Stimulated activated naive B cell treated with anti-CD40 and anti-IgM and Interleukin-4, amounts not matched to agents 10 μg/mL and 1 μg/mL and 100 μg/mL, for 72 hours (primary cell): ENCODE measurements at regions not wholly inside any gene's neighbourhood (a gene's known extent, or its start where the extent isn't known, plus 50 kb on each side); places are given as distances from the start of the nearest gene placed in this dataset.

ENCODE experiments used
- ATAC-seq, 2 donors: fragments of 150-1000 bp; cut with Tn5 transposase; replicated peaks; 2 replicates each; pipeline ENCODE4 v1.10.0; 2021; ENCODE audit warnings: moderate library complexity in 1 of 2
- DNase-seq: peaks from one replicate; pipeline ENCODE4 v3.0.0; 2021
- H3K27ac Mint-ChIP-seq: one replicate; pipeline ENCODE4 v1.8.0; 2022; ENCODE audit warnings: mild to moderate bottlenecking, mixed read lengths
- H3K27me3 Mint-ChIP-seq, 2 donors: one replicate each; pipeline ENCODE4 v1.8.0; 2022; ENCODE audit warnings: mixed read lengths in 2 of 2
- H3K36me3 Mint-ChIP-seq, 2 donors: one replicate each; pipeline ENCODE4 v1.8.0; 2022; ENCODE audit warnings: mixed read lengths in 2 of 2, mild to moderate bottlenecking in 1 of 2
- H3K4me1 Mint-ChIP-seq, 2 donors: one replicate each; pipeline ENCODE4 v1.8.0; 2022; ENCODE audit warnings: mixed read lengths in 2 of 2, mild to moderate bottlenecking in 1 of 2
- H3K4me3 Mint-ChIP-seq, 2 donors: one replicate each; pipeline ENCODE4 v1.8.0; 2022; ENCODE audit warnings: mild to moderate bottlenecking in 2 of 2, mixed read lengths in 2 of 2, moderate library complexity in 1 of 2
- H3K9me3 Mint-ChIP-seq, 2 donors: one replicate each; pipeline ENCODE4 v1.8.0; 2022; ENCODE audit warnings: mixed read lengths in 2 of 2, mild to moderate bottlenecking in 1 of 2

DNA sequence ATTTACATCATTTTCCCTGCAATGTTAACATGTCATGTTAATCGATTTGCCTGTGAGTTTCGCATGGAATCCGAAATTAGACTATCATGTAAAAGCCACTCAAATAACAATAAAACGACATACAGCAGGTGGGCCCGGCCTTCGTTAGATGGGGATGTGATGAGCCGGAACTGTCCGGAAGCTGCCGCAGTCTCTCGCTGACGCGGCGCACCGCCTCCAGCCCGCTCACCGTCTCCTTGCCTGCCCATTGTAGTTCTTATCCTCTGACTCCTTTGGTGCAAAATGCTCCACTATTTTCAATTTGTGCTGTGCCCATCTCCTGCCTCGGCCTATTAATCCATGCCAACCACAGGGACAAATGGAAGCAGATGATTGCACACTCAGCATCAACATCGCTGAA lies 877.5 kb upstream of the TENM3 start:
- Mint-ChIP-seq H3K4me1 (no peaks in the 10 kb centered on the region), H3K27ac (no peak overlapping the region), H3K27me3 (no peaks in the 10 kb centered on the region), H3K36me3 (no peaks in the 10 kb centered on the region), H3K9me3 (no peaks in the 10 kb centered on the region), H3K4me3 (no peak overlapping the region)
- DNase-seq: no peak
- no peak for ATAC-seq

DNA sequence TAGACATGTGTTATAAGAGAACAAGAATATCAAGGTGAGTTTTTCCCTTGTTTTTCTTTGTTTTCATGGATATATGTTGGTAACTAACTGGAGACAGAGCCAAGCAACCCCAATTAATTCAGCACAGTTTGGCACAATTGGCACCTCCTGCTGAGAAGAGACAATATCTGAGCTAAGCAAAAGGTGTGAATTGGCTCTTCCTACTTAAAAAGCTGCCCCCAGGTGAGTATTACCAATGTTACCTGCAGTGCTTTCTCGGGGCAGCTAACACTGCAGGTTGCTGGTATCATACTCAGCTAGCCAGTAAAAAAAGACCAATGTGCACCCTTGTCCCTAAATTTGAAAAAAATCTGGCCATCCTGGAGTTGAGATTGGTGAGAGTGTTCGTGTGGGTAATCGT lies 871.2 kb upstream of the TENM3 start:
- ATAC-seq (no peak), DNase-seq (no peak)
- Mint-ChIP-seq H3K27me3 (no peaks in the 10 kb centered on the region), H3K4me1 (no peaks in the 10 kb centered on the region), H3K4me3 (no peak overlapping the region), H3K27ac (no peak overlapping the region), H3K36me3 (no peaks in the 10 kb centered on the region), H3K9me3 (peaks cover 0 to 4% of the 10 kb centered on the region in 2 donors)

DNA sequence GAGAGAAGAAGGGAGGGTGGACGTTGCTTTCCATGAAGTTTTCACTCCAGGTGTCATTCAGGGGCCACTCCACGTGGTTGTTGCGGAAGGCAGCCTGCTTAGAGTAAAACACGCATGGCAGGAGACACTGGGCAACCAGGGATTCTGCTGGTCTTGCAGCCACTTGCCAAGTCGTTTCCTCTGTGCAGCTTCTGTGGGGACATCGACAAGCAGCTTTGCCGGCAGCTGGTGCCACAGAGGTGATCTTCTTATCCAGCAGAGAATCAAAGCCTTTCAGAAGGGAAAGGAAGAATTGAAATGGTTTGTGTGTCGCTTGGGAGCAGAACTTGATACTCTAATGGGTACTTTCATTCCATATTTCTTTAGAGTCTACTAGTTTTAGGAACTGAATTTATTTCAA lies 867.1 kb upstream of the TENM3 start:
- ATAC-seq (no peak), DNase-seq (no peak)
- Mint-ChIP-seq H3K27ac (no peak overlapping the region), H3K4me3 (no peak overlapping the region), H3K36me3 (no peaks in the 10 kb centered on the region), H3K27me3 (no peaks in the 10 kb centered on the region), H3K9me3 (peaks cover 0 to 4% of the 10 kb centered on the region in 2 donors), H3K4me1 (no peaks in the 10 kb centered on the region)

DNA sequence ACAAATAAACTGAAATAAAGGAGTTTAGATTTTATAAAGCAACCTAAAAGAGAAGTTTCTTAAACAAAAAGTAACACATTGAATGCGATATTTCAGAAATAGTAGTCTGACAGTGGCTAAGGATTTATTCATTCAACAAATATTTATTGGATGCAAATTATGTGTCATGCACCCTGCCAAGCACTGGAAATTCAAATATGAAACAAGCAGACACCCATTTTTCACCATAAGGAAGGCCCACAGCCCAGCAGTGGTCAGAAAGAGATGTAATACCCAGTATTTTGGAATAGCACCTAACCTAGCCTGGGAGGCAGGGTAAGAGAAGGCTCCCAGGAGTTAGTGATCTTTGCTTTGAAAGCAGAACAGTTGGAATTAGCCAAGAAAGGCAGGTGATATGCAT lies 855.1 kb upstream of the TENM3 start:
- no peak for ATAC-seq
- Mint-ChIP-seq H3K36me3 (no peaks in the 10 kb centered on the region), H3K27me3 (no peaks in the 10 kb centered on the region), H3K27ac (no peak overlapping the region), H3K4me1 (no peaks in the 10 kb centered on the region), H3K4me3 (no peak overlapping the region), H3K9me3 (no peaks in the 10 kb centered on the region)
- no peak for DNase-seq

DNA sequence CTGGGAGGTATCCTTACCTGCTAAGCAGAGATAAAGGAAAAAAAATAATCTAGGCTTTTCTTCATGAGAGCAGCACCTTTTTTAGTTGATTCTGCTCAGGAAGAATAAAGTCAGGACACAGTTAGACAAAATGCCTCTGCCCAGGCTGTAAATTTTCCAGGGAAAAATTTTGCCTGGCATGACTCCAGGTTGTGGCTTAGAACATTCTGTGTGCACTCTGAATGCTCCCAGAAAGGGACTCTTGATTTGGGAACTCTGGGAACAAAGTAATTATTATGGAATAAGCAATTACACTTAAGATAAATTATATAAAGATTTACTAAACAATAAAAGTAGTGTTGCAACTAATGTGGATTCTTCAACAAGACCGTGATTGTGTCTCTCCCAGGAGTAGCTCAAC lies 826.2 kb upstream of the TENM3 start:
- Mint-ChIP-seq H3K4me1 (no peaks in the 10 kb centered on the region), H3K9me3 (peaks cover 0 to 5% of the 10 kb centered on the region in 2 donors), H3K4me3 (no peak overlapping the region), H3K36me3 (no peaks in the 10 kb centered on the region), H3K27ac (no peak overlapping the region), H3K27me3 (no peaks in the 10 kb centered on the region)
- no peak for DNase-seq
- no peak for ATAC-seq

DNA sequence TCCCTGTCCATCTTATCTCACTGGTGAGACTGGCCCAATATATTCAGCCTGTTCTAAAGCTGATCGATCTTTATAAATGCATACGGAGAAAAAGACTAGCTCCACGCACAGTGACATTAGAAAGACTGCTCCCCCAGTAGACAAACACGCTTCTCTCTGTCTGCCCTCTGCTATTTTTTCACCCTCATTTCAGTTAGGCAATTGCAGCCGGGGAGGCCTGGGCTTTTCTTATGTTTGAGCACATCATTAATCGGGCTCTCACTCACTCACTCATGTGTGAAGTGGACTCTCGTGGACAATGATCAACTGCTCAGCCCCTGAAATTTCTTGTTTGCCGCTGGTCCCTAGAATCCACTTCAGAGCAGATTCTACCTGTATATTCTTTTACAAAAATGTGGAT lies 824.7 kb upstream of the TENM3 start:
- no peak for DNase-seq
- ATAC-seq: no peak
- Mint-ChIP-seq H3K9me3 (peaks cover 0 to 7% of the 10 kb centered on the region in 2 donors), H3K27me3 (no peaks in the 10 kb centered on the region), H3K27ac (no peak overlapping the region), H3K4me3 (no peak overlapping the region), H3K36me3 (no peaks in the 10 kb centered on the region), H3K4me1 (no peaks in the 10 kb centered on the region)

DNA sequence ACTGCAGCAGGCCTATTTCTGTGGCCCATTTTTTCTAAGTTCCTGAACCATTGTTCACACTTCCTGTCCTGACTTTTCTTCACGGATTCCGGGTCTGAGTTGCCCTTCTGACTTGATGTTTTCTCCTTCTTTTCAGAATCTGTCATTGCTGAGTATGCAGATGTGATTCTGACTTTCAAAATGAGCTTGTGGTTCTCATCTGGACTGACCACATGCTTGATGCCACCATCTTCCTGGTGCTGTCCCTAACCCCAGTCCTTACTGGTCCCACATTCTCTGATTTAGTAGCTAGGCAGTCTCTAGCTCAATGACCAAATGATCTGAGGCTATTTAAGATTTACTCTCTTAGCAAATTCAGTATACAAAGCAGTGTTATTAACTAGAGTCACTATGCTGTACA lies 822.3 kb upstream of the TENM3 start:
- Mint-ChIP-seq H3K9me3 (peaks cover 0 to 3% of the 10 kb centered on the region in 2 donors), H3K27ac (no peak overlapping the region), H3K4me3 (no peak overlapping the region), H3K36me3 (no peaks in the 10 kb centered on the region), H3K27me3 (no peaks in the 10 kb centered on the region), H3K4me1 (no peaks in the 10 kb centered on the region)
- DNase-seq: no peak
- no peak for ATAC-seq

DNA sequence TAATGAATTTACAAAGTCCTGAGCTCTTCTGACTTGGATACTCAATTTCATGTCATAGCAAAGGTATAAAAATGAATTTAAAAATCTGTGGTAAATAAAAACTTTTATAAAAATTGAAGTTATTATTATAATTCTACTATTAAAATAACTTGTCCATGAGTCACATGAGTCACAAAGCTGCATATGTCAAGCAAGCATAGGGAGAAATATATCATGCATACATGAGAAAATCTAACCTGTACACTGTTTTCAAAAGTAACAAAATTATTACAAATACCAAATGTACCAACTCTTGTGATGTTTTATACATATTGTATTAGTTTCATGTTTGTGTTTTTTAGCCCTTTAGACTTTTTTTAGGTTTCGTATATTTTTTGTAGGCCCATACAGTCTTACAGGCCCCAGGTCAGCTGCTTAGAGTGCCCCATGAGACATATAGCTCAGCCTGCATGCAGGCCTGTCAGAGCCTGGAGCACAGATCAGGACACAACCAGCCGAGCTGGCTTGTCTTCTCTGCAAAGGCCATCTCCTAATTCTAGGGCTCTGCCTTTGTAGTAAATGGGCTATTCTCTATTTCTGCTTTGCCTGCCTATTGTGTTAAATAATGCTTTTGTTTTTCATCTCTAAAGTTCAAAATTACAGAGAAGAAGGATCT lies 818.7 kb upstream of the TENM3 start:
- Mint-ChIP-seq H3K27me3 (no peaks in the 10 kb centered on the region), H3K4me1 (no peaks in the 10 kb centered on the region), H3K36me3 (no peaks in the 10 kb centered on the region), H3K27ac (no peak overlapping the region), H3K4me3 (no peak overlapping the region), H3K9me3 (peaks cover 0 to 3% of the 10 kb centered on the region in 2 donors)
- peak in 1 of 2 donors; percentile 14 for ATAC-seq
- no peak for DNase-seq

DNA sequence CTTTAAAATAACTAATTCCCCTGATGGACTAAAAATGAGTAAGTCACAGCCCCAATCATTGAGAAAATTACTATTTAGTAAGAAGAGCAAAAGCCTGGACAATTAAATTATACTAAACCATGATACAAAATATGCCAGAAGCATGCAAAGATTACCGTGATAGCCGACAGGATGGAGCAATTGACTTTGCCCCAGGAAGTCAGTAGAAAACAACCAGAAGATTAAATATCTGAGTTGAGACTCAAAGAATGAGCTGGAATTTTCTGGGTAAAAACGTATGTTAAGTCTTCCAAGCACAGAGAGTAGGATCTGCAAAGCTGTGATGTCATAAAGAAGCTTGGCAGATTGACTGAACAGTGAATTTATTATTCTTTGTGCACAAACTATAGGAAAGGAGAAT lies 816.1 kb upstream of the TENM3 start:
- ATAC-seq: no peak
- no peak for DNase-seq
- Mint-ChIP-seq H3K27ac (no peak overlapping the region), H3K4me3 (no peak overlapping the region), H3K4me1 (no peaks in the 10 kb centered on the region), H3K27me3 (no peaks in the 10 kb centered on the region), H3K36me3 (no peaks in the 10 kb centered on the region), H3K9me3 (peaks cover 0 to 1% of the 10 kb centered on the region in 2 donors)

DNA sequence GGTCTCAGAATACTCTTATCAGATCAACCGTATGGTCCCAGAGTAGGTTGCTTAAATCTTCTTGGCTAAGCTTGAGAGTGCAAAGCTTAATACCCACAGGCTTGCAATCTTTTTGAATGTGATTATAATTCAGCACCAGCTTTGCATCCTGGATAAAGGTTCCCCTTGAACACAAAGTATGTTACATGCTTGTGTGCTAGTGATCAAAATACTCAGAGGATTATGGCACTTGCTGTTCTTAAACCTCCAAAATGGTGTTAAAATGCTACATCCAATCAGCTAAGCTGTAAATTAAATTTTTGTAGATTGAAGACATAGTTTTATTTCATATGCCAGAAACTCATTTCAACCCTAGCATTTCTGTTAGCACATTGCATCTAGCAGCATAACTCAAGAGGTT lies 812.2 kb upstream of the TENM3 start:
- no peaks in the 10 kb centered on the region for H3K27me3 Mint-ChIP-seq
- no peak overlapping the region for H3K27ac Mint-ChIP-seq
- DNase-seq (no peak), ATAC-seq (no peak)
- no peaks in the 10 kb centered on the region for H3K9me3 Mint-ChIP-seq
- no peaks in the 10 kb centered on the region for H3K4me1 Mint-ChIP-seq
- H3K36me3 Mint-ChIP-seq: no peaks in the 10 kb centered on the region
- H3K4me3 Mint-ChIP-seq: no peak overlapping the region

DNA sequence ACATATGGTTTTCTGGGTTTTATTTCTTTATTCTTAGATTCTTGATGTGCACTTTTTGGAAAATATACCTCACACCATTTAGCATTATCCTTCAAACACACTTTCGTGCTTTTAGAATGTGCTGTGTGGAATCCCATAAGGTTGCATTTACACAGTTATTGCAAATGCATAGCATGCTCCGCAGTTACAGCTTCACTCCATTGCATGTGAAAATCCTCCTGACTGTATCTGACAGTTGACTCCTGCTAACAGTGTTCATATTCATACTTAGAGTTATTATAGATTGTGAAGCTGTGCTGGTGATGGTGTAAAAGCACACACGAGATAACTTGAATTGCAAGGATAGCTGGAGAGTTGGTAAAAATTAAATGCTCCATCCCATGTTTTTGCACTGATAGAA lies 811.5 kb upstream of the TENM3 start:
- DNase-seq (no peak), ATAC-seq (no peak)
- Mint-ChIP-seq H3K27me3 (no peaks in the 10 kb centered on the region), H3K27ac (no peak overlapping the region), H3K4me3 (no peak overlapping the region), H3K4me1 (no peaks in the 10 kb centered on the region), H3K9me3 (no peaks in the 10 kb centered on the region), H3K36me3 (no peaks in the 10 kb centered on the region)

DNA sequence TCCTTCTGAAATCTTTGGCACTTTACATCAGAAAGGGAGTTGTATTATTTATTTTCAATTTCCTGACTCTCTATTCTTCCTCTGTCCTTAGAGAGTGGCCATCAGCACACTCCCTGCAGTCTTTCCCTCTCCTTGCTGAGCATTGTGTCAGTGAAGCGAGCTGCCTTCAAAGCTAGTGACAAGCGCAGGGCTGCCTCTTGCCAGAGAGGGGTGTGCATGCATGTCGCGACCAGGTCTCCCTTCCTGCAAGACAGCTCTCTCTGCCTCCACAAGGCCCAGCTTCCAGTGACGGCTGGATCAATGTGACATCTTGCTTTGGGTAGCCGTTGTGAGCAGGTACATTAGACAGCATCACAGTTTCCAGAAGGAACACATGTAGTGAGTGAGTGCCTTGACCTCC lies 810.9 kb upstream of the TENM3 start:
- Mint-ChIP-seq H3K9me3 (no peaks in the 10 kb centered on the region), H3K36me3 (no peaks in the 10 kb centered on the region), H3K27ac (no peak overlapping the region), H3K27me3 (no peaks in the 10 kb centered on the region), H3K4me3 (no peak overlapping the region), H3K4me1 (no peaks in the 10 kb centered on the region)
- ATAC-seq (no peak), DNase-seq (no peak)

DNA sequence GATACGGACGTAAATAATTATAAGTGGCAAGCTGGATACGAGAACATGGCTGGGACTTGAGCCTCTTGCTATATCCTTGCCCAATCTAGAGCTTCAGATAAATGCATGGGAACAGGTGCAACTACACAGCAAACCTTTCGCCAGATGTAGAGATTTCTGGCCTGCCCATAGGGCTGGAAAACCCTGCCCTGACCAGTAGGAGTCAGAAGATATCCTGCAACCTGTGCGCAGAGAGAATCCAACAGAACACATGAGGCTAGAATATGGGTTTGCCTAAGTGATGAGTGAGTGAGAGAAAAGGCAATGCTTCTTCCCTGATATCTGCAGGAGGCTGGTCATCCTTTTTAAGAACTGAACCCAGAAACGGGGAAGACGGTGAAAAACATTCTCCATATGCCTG lies 805.3 kb upstream of the TENM3 start:
- Mint-ChIP-seq H3K9me3 (peaks cover 0 to 2% of the 10 kb centered on the region in 2 donors), H3K27ac (no peak overlapping the region), H3K4me3 (no peak overlapping the region), H3K27me3 (no peaks in the 10 kb centered on the region), H3K36me3 (no peaks in the 10 kb centered on the region), H3K4me1 (no peaks in the 10 kb centered on the region)
- no peak for ATAC-seq
- DNase-seq: no peak

DNA sequence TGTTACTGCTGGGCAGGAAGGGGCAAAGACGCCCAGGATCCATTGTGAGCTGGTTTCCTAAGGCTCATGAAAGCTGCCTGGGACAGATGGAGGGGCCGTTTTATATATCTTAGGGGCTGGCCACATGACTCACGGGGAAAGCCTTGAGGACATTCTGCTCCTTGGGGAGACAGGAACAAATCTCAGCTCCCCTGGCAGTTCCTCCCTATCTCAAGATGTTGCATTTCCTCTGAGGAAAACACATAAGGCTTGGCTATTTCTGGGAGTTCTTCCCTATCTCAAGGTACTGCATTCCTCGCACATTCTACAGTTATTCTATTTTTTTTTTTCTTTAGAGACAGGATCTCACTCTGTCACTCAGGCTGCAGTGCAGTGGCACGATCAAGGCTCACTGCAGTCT lies 804.6 kb upstream of the TENM3 start:
- DNase-seq (no peak), ATAC-seq (no peak)
- peaks cover 0 to 2% of the 10 kb centered on the region in 2 donors for H3K9me3 Mint-ChIP-seq
- no peaks in the 10 kb centered on the region for H3K36me3 Mint-ChIP-seq
- no peaks in the 10 kb centered on the region for H3K27me3 Mint-ChIP-seq
- no peak overlapping the region for H3K27ac Mint-ChIP-seq
- no peak overlapping the region for H3K4me3 Mint-ChIP-seq
- no peaks in the 10 kb centered on the region for H3K4me1 Mint-ChIP-seq

DNA sequence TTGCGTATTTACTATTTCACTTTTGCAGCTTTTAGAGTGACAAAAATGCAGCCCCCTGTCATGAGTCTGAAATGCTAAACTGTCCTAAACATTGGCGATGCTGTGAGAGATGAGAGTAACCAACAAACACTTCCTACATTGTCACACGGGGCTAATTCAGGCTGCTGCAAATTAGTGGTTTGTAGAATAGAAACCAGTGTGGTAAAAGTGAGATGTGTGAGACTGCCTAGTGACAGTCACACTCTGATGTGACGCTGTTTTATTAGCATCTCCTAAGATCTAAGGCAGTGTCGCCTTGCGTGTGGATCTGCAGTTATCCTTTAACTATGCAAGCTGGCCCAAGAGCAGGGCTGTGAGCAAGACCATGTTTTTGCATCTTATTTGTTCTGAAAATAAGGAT lies 800.2 kb upstream of the TENM3 start:
- Mint-ChIP-seq H3K4me3 (no peak overlapping the region), H3K4me1 (no peaks in the 10 kb centered on the region), H3K36me3 (no peaks in the 10 kb centered on the region), H3K9me3 (no peaks in the 10 kb centered on the region), H3K27ac (no peak overlapping the region), H3K27me3 (no peaks in the 10 kb centered on the region)
- DNase-seq: no peak
- ATAC-seq: no peak

DNA sequence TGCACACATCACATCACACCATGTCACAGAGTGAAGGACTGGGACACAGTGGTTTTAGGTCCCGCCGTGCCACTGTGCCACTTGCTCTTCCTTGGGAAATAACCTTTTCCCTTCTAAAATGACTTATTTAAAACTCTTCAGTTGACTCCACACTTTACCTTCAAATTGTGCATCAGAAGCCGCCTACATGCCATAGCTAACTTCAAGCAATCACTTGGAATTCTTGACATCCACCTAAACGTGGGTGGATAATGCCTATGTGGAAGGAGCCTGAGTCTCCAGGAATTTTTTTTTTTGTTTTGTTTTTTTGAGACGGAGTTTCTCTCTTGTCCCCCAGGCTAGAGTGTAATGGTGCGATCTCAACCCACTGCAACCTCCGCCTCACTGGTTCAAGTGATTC lies 777.4 kb upstream of the TENM3 start:
- no peaks in the 10 kb centered on the region for H3K4me1 Mint-ChIP-seq
- no peak for ATAC-seq
- no peaks in the 10 kb centered on the region for H3K27me3 Mint-ChIP-seq
- no peaks in the 10 kb centered on the region for H3K36me3 Mint-ChIP-seq
- DNase-seq: no peak
- no peak overlapping the region for H3K27ac Mint-ChIP-seq
- H3K4me3 Mint-ChIP-seq: no peak overlapping the region
- H3K9me3 Mint-ChIP-seq: peaks cover 0 to 6% of the 10 kb centered on the region in 2 donors
